Colonic mucosa (tissue), 4 donors: ENCODE measurements at regions not wholly inside any gene's neighbourhood (a gene's known extent, or its start where the extent isn't known, plus 50 kb on each side); places are given as distances from the start of the nearest gene placed in this dataset.

Source experiments
- DNase-seq: peaks from one replicate; pipeline ENCODE4 v3.0.0-alpha.2; 2020
- H3K27ac ChIP-seq: fragments of 200-600 bp; one replicate; pipeline ENCODE4 v1.8.0; 2021
- H3K27me3 ChIP-seq: fragments of 200-600 bp; one replicate; pipeline ENCODE4 v1.8.0; 2021
- H3K36me3 ChIP-seq: fragments of 200-600 bp; one replicate; pipeline ENCODE4 v1.8.0; 2021
- H3K4me1 ChIP-seq: fragments of 200-600 bp; one replicate; pipeline ENCODE4 v1.8.0; 2021; ENCODE audit warnings: mild to moderate bottlenecking
- H3K4me3 ChIP-seq: fragments of 200-600 bp; one replicate; pipeline ENCODE4 v1.8.0; 2021
- H3K9ac ChIP-seq, 2 donors: one replicate each; pipeline ENCODE4 v1.7.0; 2013; ENCODE audit warnings: control low read depth in 2 of 2, low read depth in 2 of 2, low read length in 2 of 2
- H3K9me3 ChIP-seq: fragments of 200-600 bp; one replicate; pipeline ENCODE4 v1.8.0; 2021
- CTCF ChIP-seq: fragments of 200-600 bp; IDR thresholded peaks from one replicate; pipeline ENCODE4 v1.8.0; 2022; ENCODE audit warnings: antibody characterized with exemption, mild to moderate bottlenecking
- intact Hi-C: fragments of 100-400 bp; cut with DNase I; formaldehyde crosslinking; loops from one replicate; pipeline ENCODE4 v1.14.1; 2022
- donor health status: healthy.
- donor health status: DM: no; HTN: no; CAD: no.
- donor health status: DM: no; HTN: no; CAD: no.

GRCh38 chr7:25895792-25896171, 256.2 kb upstream of the NFE2L3 start:
- Histone ChIP-seq H3K27ac (no peak overlapping the region), H3K27me3 (no peaks in the 10 kb centered on the region), H3K9me3 (no peaks in the 10 kb centered on the region), H3K36me3 (no peaks in the 10 kb centered on the region), H3K9ac (no peak overlapping the region), H3K4me3 (no peak overlapping the region), H3K4me1 (no peaks in the 10 kb centered on the region)
- intact Hi-C loops, result loop anchor here (2.0 to 10.0 kb wide), 2 partner anchors 167 to 779 kb away; no protein-coding TSS in a partner anchor
- no peak for TF ChIP-seq CTCF
- DNase-seq, result no peak

GRCh38 chr7:25897261-25897782, 254.7 kb upstream of the NFE2L3 start:
- Histone ChIP-seq H3K9ac (no peak overlapping the region), H3K9me3 (no peaks in the 10 kb centered on the region), H3K4me1 (no peaks in the 10 kb centered on the region), H3K36me3 (no peaks in the 10 kb centered on the region), H3K27me3 (no peaks in the 10 kb centered on the region), H3K4me3 (no peak overlapping the region), H3K27ac (no peak overlapping the region)
- TF ChIP-seq CTCF, result no peak
- intact Hi-C loops, result loop anchor here (10.0 kb wide), 1 partner anchor 777 kb away; no protein-coding TSS in a partner anchor
- DNase-seq, result no peak

GRCh38 chr7:25900245-25900644, 251.8 kb upstream of the NFE2L3 start:
- no peak for DNase-seq
- Histone ChIP-seq H3K27me3 (no peaks in the 10 kb centered on the region), H3K4me1 (no peaks in the 10 kb centered on the region), H3K4me3 (no peak overlapping the region), H3K27ac (no peak overlapping the region), H3K9ac (no peak overlapping the region), H3K36me3 (no peaks in the 10 kb centered on the region), H3K9me3 (no peaks in the 10 kb centered on the region)
- intact Hi-C loops, result no loop called here
- no peak for TF ChIP-seq CTCF

GRCh38 chr7:25900877-25901276, 251.1 kb upstream of the NFE2L3 start:
- Histone ChIP-seq H3K9me3 (no peaks in the 10 kb centered on the region), H3K4me3 (no peak overlapping the region), H3K9ac (no peak overlapping the region), H3K36me3 (no peaks in the 10 kb centered on the region), H3K4me1 (no peaks in the 10 kb centered on the region), H3K27me3 (no peaks in the 10 kb centered on the region), H3K27ac (no peak overlapping the region)
- no peak for TF ChIP-seq CTCF
- intact Hi-C loops, result no loop called here
- DNase-seq, result no peak

- no peaks in the 10 kb centered on the region for H3K36me3 ChIP-seq
- no peaks in the 10 kb centered on the region for H3K9me3 ChIP-seq
- H3K27ac ChIP-seq, result no peak overlapping the region
- DNase-seq, result no peak
- no peak overlapping the region for H3K4me3 ChIP-seq
- no peaks in the 10 kb centered on the region for H3K4me1 ChIP-seq
- no peaks in the 10 kb centered on the region for H3K27me3 ChIP-seq
- no peak for TF ChIP-seq CTCF
- no peak overlapping the region for H3K9ac ChIP-seq
- intact Hi-C loops, result no loop called here
Observed at GRCh38 chr7:25901658-25902057, 250.3 kb upstream of the NFE2L3 start.
